ENCODE measurements at regions not wholly inside any gene's neighbourhood (a gene's known extent, or its start where the extent isn't known, plus 50 kb on each side); places are given as distances from the start of the nearest gene placed in this dataset.

DNA sequence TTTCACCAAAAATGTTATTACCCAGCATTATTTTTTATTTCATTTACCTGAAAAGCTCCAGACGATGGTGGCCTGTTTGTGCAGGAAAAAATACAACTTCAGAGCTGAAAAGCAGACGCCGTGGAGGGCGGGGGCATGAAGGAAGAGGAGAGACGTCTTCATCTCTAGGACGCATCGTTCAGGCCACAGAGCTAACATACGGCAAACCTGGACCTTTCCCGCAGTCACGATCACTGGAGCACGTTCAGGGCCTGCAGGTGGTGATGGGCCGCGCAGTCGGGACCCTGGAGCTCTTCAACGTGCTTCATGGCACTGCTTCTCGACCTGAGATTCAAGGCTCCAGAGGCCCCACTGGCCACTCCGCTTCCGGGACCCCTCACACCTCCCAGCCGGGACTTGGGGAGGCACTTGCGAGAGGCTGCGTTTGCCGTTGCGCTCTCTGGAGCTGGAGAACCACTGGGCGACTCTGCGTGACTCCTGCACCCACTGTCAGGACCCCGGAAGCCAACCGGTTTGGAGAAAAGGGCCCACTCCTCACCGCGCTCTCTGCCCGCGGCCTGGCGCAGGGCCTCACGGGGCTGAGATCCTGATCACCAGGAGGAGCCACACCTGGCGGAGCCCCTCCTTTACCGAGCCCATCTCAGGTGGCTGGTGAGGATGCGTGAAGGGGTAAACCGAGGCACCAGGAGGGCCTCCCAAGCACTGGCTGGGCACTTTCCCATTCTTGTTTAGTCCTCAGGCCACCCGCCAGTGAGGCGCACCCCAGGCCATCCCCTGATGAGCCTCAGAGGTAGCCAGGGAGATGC, 164.4 kb upstream of the AFDN start:
- TF ChIP-seq, protein P1, sequence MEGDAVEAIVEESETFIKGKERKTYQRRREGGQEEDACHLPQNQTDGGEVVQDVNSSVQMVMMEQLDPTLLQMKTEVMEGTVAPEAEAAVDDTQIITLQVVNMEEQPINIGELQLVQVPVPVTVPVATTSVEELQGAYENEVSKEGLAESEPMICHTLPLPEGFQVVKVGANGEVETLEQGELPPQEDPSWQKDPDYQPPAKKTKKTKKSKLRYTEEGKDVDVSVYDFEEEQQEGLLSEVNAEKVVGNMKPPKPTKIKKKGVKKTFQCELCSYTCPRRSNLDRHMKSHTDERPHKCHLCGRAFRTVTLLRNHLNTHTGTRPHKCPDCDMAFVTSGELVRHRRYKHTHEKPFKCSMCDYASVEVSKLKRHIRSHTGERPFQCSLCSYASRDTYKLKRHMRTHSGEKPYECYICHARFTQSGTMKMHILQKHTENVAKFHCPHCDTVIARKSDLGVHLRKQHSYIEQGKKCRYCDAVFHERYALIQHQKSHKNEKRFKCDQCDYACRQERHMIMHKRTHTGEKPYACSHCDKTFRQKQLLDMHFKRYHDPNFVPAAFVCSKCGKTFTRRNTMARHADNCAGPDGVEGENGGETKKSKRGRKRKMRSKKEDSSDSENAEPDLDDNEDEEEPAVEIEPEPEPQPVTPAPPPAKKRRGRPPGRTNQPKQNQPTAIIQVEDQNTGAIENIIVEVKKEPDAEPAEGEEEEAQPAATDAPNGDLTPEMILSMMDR (conservative IDR thresholded peaks at IDR 0.05; ENCODE audit: low read depth, low read length): no peak
- TF ChIP-seq BHLHE40 (IDR thresholded peaks at IDR 0.05; ENCODE audit: low read depth, low read length) (no peak), CEBPB (IDR thresholded peaks at IDR 0.05; ENCODE audit: low read depth, low read length) (no peak), POLR2A (IDR thresholded peaks at IDR 0.05; ENCODE audit: low read depth, low read length) (no peak), RAD21 (IDR thresholded peaks at IDR 0.05; ENCODE audit: low read length) (no peak), RFX5 (IDR thresholded peaks at IDR 0.05; ENCODE audit: low read depth, low read length) (no peak), RCOR1 (IDR thresholded peaks at IDR 0.05; ENCODE audit: insufficient replicate concordance, low read length) (no peak), SMC3 (IDR thresholded peaks at IDR 0.05; ENCODE audit: low read depth, low read length) (no peak), MXI1 (IDR thresholded peaks at IDR 0.05; ENCODE audit: borderline replicate concordance, low read depth, low read length) (no peak), MAFK (IDR thresholded peaks at IDR 0.05; ENCODE audit: low read depth, low read length) (no peak), FOS (IDR thresholded peaks at IDR 0.05; ENCODE audit: low read depth, low read length) (no peak)
- TF ChIP-seq, protein P2, sequence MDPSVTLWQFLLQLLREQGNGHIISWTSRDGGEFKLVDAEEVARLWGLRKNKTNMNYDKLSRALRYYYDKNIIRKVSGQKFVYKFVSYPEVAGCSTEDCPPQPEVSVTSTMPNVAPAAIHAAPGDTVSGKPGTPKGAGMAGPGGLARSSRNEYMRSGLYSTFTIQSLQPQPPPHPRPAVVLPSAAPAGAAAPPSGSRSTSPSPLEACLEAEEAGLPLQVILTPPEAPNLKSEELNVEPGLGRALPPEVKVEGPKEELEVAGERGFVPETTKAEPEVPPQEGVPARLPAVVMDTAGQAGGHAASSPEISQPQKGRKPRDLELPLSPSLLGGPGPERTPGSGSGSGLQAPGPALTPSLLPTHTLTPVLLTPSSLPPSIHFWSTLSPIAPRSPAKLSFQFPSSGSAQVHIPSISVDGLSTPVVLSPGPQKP (IDR thresholded peaks at IDR 0.05; ENCODE audit: borderline replicate concordance, low read depth, low read length): no peak
- TF ChIP-seq, protein P3, sequence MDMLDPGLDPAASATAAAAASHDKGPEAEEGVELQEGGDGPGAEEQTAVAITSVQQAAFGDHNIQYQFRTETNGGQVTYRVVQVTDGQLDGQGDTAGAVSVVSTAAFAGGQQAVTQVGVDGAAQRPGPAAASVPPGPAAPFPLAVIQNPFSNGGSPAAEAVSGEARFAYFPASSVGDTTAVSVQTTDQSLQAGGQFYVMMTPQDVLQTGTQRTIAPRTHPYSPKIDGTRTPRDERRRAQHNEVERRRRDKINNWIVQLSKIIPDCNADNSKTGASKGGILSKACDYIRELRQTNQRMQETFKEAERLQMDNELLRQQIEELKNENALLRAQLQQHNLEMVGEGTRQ (IDR thresholded peaks at IDR 0.05; ENCODE audit: low read depth, low read length): no peak

All from IMR-90 (cell line).